Kidney capillary endothelial cell (primary cell): ENCODE measurements at regions not wholly inside any gene's neighbourhood (a gene's known extent, or its start where the extent isn't known, plus 50 kb on each side); places are given as distances from the start of the nearest gene placed in this dataset.
"Not testable (repeated sequence)": the region's sequence is repeated elsewhere in the genome, so short reads cannot be mapped to it uniquely, and the experiment has no call there.

Source experiments
- DNase-seq: peaks from one replicate; pipeline ENCODE4 v3.0.0-alpha.2; 2018; ENCODE audit warnings: low spot score

- DNase-seq, result peak; percentile 54
Observed at GRCh38 chr12:89856431-89856830, 147.8 kb upstream of the ATP2B1 start.

GRCh38 chr12:89848732-89849131, 140.1 kb upstream of the ATP2B1 start:
- DNase-seq, result no peak

- DNase-seq, result no peak
Observed at GRCh38 chr12:89846473-89847055, 137.9 kb upstream of the ATP2B1 start.

- DNase-seq, result no peak
Observed at GRCh38 chr12:89845767-89846166, 137.1 kb upstream of the ATP2B1 start.

GRCh38 chr12:89845366-89845765, 136.7 kb upstream of the ATP2B1 start:
- no peak for DNase-seq

GRCh38 chr12:89844539-89844938, 135.9 kb upstream of the ATP2B1 start:
- DNase-seq, result no peak

GRCh38 chr12:89840162-89840922, 131.7 kb upstream of the ATP2B1 start:
- no peak for DNase-seq

- no peak for DNase-seq
Observed at GRCh38 chr12:89839444-89839843, 130.8 kb upstream of the ATP2B1 start.

GRCh38 chr12:89838833-89839232, 130.2 kb upstream of the ATP2B1 start:
- no peak for DNase-seq

- DNase-seq, result no peak
Observed at GRCh38 chr12:89836026-89836425, 127.4 kb upstream of the ATP2B1 start.

- no peak for DNase-seq
Observed at GRCh38 chr12:89834676-89835075, 126.0 kb upstream of the ATP2B1 start.

- DNase-seq, result no peak
Observed at GRCh38 chr12:89833337-89834252, 125.0 kb upstream of the ATP2B1 start.

GRCh38 chr12:89832336-89832735, 123.7 kb upstream of the ATP2B1 start:
- DNase-seq, result no peak

GRCh38 chr12:89831310-89832095, 122.9 kb upstream of the ATP2B1 start:
- DNase-seq, result no peak

GRCh38 chr12:89829434-89829975, 120.9 kb upstream of the ATP2B1 start:
- DNase-seq, result no peak

GRCh38 chr12:89828575-89828974, 119.9 kb upstream of the ATP2B1 start:
- DNase-seq, result no peak

- no peak for DNase-seq
Observed at GRCh38 chr12:89827592-89827991, 119.0 kb upstream of the ATP2B1 start.

GRCh38 chr12:89826468-89826867, 117.8 kb upstream of the ATP2B1 start:
- DNase-seq, result no peak

- DNase-seq, result peak; percentile 33
Observed at GRCh38 chr12:89825591-89826449, 117.2 kb upstream of the ATP2B1 start.

GRCh38 chr12:89824822-89825221, 116.2 kb upstream of the ATP2B1 start:
- no peak for DNase-seq

GRCh38 chr12:89822992-89823391, 114.4 kb upstream of the ATP2B1 start:
- DNase-seq, result not testable (repeated sequence)
